ENCODE measurements at regions not wholly inside any gene's neighbourhood (a gene's known extent, or its start where the extent isn't known, plus 50 kb on each side); places are given as distances from the start of the nearest gene placed in this dataset.

DNA sequence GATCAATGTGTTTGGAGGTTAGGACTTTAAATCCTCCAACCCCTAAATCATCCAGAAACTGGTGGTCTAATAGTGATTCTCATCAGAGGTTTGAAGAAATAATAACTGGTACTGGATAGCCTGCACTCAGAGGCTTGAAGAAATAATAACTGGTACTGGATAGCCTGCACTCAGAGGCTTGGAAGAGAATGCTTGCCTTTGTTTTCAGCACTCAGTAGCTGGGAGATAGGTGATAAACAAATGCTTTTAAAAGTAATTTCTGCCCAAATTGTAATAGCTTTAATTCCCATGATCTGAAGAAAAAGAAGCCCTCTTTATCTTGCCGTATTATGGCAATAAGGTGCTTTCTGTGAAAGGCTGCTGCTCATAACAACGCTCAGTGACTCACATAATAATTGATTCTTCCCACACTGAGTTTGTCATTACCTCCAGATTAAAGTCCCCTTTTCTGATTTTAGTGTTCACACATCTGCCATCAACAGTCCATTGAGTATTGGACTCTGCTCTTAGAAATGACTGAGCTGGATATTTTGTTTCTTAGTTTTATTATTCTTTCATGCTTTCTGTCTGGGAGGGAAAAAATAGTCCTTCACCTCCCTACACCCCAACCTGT lies 112.3 kb upstream of the PHYHIPL start:
- ChIA-PET CTCF (interaction anchor here (1.3 to 1.4 kb wide), 3 partner anchors 17 to 45 kb away, joined by 3 to 4 read pairs (median 3); no protein-coding TSS in a partner anchor), POLR2A (interaction anchor here (0.5 to 2.5 kb wide), 11 partner anchors 16 to 771 kb away, joined by 3 to 13 read pairs (median 3); no protein-coding TSS in a partner anchor), SMC1A (ENCODE audit: uncharacterized antibody, unreplicated experiment) (interaction anchor here (0.7 to 8.1 kb wide), 21 partner anchors 8 to 113 kb away, joined by 3 to 106 read pairs (median 4); no protein-coding TSS in a partner anchor), RAD21 (ENCODE audit: unreplicated experiment) (interaction anchor here (0.9 to 2.6 kb wide), 17 partner anchors 10 to 168 kb away, joined by 3 to 21 read pairs (median 5); no protein-coding TSS in a partner anchor)
- no peak overlapping the region for H3K4me3 ChIP-seq
- no peak for DNase-seq (ENCODE audit: low read depth, low spot score)
- no peaks in the 10 kb centered on the region for H3K36me3 ChIP-seq (ENCODE audit: control insufficient read depth in 2 of 2, insufficient read depth in 2 of 2, low read length in 1 of 2)
- peak; percentile 59; the same call in 1 of the 2 replicates for TF ChIP-seq MTA2 (IDR thresholded peaks at IDR 0.05; ENCODE audit: low read depth)
- 0 out of 4 replicates have a peak, but pooled peaks of 1 of the 2 experiments have one; percentile 5 for TF ChIP-seq BHLHE40 (IDR thresholded peaks at IDR 0.05; ENCODE audit: borderline replicate concordance in 1 of 2, low read depth in 2 of 2, low read length in 1 of 2)
- peak; percentile 34; the same call in 1 of the 2 replicates for TF ChIP-seq ZNF24 (IDR thresholded peaks at IDR 0.05)
- TF ChIP-seq POLR2AphosphoS2 (IDR thresholded peaks at IDR 0.05; ENCODE audit: low read depth, low read length), result no peak
- TF ChIP-seq, protein P1, sequence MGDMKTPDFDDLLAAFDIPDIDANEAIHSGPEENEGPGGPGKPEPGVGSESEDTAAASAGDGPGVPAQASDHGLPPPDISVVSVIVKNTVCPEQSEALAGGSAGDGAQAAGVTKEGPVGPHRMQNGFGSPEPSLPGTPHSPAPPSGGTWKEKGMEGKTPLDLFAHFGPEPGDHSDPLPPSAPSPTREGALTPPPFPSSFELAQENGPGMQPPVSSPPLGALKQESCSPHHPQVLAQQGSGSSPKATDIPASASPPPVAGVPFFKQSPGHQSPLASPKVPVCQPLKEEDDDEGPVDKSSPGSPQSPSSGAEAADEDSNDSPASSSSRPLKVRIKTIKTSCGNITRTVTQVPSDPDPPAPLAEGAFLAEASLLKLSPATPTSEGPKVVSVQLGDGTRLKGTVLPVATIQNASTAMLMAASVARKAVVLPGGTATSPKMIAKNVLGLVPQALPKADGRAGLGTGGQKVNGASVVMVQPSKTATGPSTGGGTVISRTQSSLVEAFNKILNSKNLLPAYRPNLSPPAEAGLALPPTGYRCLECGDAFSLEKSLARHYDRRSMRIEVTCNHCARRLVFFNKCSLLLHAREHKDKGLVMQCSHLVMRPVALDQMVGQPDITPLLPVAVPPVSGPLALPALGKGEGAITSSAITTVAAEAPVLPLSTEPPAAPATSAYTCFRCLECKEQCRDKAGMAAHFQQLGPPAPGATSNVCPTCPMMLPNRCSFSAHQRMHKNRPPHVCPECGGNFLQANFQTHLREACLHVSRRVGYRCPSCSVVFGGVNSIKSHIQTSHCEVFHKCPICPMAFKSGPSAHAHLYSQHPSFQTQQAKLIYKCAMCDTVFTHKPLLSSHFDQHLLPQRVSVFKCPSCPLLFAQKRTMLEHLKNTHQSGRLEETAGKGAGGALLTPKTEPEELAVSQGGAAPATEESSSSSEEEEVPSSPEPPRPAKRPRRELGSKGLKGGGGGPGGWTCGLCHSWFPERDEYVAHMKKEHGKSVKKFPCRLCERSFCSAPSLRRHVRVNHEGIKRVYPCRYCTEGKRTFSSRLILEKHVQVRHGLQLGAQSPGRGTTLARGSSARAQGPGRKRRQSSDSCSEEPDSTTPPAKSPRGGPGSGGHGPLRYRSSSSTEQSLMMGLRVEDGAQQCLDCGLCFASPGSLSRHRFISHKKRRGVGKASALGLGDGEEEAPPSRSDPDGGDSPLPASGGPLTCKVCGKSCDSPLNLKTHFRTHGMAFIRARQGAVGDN (IDR thresholded peaks at IDR 0.05), result 0 out of 2 replicates have a peak, but pooled peaks have one; percentile 34
- peak in 1 of 2 experiments; percentile 27; a peak in 2 of 4 replicates for TF ChIP-seq IKZF2 (IDR thresholded peaks at IDR 0.05)
- no peaks in the 10 kb centered on the region for H3K79me2 ChIP-seq (ENCODE audit: control insufficient read depth, insufficient read depth, low read length)
- peaks cover 7% of the 10 kb centered on the region for H3K4me1 ChIP-seq (ENCODE audit: control insufficient read depth, insufficient read depth, low read length)
- H3K27me3 ChIP-seq (replicated peaks in 1 of 2; ENCODE audit: control insufficient read depth in 2 of 2, insufficient read depth in 2 of 2, low read length in 1 of 2), result no peaks in the 10 kb centered on the region
- 3% methylated on average over 2 of the region's 2 CpGs for WGBS (ENCODE audit: insufficient coverage, insufficient replicate concordance, low lambda C conversion rate, missing lambda C conversion rate)
- FAIRE-seq, result no peak
- intact Hi-C loops (cut with micrococcal nuclease; ENCODE audit: unreplicated experiment), result no loop called here
- H3K27ac ChIP-seq (ENCODE audit: control insufficient read depth, insufficient read depth), result no peak overlapping the region
- H3K9ac ChIP-seq (ENCODE audit: control insufficient read depth, insufficient read depth, low read length), result no peak overlapping the region
- no peak; the same call in 2 of the 3 replicates for ATAC-seq
- no TSS peak for BruUV-seq (replicated peaks)
- no peak overlapping the region for H3K4me2 ChIP-seq (ENCODE audit: control insufficient read depth, insufficient read depth)
- no peak overlapping the region for H2AFZ ChIP-seq (ENCODE audit: control insufficient read depth, low read depth, low read length)
- peaks cover 1% of the 10 kb centered on the region; the same call in 1 of the 3 replicates for H3K9me3 ChIP-seq (replicated peaks; ENCODE audit: control insufficient read depth, insufficient read depth, low read length)
- in situ Hi-C loops (cut with MboI), result no loop called here
- H4K20me1 ChIP-seq (ENCODE audit: control insufficient read depth, insufficient read depth), result no peaks in the 10 kb centered on the region

Data from GM12878 (cell line).